Brain pericyte (primary cell): ENCODE measurements at regions not wholly inside any gene's neighbourhood (a gene's known extent, or its start where the extent isn't known, plus 50 kb on each side); places are given as distances from the start of the nearest gene placed in this dataset.

Source experiments
- DNase-seq: peaks from one replicate; pipeline ENCODE4 v3.0.0-alpha.2; 2012; ENCODE audit warnings: low read depth, low spot score

DNA sequence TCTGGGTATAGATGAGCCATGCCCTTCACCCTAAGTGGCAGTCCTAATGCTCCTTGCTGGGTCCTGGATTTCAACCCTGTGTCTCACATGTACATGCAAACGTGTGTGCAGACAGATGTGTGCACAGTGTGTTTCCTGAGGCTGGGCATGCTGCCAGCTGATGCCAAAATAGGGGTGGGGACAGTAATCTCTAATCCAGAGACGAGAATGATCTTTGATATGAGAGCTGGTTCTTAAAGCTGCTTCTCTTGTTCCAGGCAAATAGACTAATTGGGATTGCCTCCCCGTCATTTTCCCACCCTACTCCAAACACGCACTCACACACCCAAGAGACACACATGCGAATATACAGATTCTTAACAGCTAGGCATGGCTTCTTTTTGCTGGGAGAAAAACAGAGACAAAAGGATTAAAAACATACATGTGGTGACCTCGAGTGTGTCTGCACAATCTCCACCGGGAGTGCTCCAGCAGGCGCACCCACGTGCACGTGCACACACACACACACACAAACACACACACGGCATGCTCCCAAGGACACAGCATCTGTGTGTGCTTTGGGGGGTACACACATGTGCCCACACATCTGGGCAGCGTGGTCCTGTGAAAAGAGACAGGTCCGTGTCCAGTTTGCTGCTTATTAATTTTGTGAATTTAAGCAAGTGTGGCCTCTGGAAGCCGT lies 102.1 kb upstream of the ZBTB40 start:
- no peak for DNase-seq

DNA sequence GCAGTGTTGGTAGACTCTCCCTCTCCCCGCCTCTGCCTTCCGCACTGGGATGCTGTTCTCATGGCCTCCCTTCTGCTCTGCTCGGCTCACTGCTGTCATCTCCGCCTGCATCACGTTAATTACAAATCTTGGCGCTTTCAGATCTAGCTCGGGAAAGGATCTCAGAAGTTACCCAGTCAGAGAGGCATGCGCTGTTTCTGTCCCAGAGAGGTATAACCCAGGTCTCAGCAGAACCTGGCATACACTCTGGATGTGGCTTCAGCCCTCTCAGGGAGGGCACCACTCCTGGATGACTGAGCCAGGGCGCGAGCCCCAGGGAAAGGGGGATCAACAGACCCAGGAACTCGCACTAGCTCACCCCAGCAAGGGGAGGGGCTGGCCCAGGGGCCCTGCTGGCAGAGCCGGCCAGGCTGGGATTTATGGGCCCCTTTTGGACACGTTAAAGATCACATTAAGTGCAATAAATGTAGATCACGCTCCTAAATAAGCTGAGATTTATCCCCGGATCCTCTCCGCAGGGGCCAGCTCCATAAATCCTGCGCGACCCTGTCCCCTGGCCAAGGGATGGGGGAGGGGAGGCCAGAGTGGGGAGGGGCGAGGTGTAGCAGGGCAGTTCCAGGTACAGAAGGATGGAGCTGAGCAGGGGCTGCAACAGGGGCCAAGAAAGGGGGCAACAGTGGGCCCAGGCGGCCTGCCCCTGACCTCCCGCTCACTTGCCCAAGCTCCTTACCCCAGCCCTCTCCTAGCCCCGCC lies 101.3 kb upstream of the ZBTB40 start:
- DNase-seq = no peak

DNA sequence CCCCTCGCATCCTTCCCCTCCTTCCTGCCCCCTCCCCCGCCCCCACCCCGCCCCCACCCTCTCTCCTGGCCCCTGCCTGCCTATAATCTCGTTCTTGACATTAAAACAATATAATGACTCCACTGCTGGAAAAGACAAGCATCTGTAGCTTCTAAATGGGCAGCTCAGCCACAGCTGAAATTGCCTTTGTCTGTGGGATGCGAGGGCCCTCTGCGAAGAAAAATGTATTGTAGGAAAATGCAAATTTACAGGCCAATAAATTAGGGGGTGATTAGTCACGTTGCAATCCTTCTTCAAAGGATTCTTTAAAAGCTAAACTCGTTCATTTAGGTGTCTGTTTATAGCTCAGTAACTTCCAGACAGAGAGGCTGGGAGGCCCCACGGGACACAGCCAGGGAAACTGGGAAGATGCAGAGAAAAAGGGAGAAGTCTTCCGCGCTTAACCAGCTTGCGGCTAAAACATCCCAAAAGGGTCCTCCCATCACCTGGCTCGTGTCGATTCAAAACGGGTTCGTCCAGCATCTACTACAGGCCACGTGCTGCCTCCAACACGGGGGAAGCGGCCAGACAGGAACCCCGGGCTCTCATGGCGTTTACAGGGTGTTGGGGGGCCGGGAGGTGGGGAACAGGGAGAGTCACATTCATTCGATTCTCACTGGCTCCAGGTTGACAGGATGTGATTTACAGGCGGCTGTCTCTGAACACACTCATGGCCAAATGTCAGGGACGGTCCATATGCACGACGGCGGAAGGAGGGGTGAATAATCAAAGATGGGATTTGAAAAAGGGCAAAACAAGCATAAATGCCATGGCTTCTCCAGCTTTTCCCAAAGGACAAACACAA lies 100.5 kb upstream of the ZBTB40 start:
- no peak for DNase-seq

- DNase-seq = no peak
These were observed 99.9 kb upstream of the ZBTB40 start for GRCh38 chr1:22351768-22352080.

- DNase-seq = no peak
These were observed 99.3 kb upstream of the ZBTB40 start for GRCh38 chr1:22352355-22352754.

GRCh38 chr1:22352896-22353295 lies 98.8 kb upstream of the ZBTB40 start:
- DNase-seq = no peak

DNA sequence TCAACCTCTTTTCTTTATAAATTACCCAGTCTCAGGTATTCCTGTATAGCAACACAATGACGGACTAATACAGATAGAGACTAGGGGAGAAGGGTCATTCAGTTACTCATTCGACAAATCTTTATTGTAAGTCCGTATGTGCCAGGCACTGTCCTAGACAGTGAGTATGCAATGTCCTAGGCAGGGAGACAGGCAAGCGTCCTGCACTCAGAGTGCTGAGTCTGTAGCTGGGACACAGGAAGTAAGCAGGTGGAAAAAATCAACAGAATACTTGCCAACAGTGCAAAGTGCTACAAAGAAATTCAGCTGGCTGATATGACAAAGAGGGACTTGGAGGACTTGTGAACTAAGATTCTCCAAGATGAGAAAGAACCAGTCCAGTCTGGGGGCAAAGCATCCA lies 92.2 kb upstream of the ZBTB40 start:
- DNase-seq = no peak

DNA sequence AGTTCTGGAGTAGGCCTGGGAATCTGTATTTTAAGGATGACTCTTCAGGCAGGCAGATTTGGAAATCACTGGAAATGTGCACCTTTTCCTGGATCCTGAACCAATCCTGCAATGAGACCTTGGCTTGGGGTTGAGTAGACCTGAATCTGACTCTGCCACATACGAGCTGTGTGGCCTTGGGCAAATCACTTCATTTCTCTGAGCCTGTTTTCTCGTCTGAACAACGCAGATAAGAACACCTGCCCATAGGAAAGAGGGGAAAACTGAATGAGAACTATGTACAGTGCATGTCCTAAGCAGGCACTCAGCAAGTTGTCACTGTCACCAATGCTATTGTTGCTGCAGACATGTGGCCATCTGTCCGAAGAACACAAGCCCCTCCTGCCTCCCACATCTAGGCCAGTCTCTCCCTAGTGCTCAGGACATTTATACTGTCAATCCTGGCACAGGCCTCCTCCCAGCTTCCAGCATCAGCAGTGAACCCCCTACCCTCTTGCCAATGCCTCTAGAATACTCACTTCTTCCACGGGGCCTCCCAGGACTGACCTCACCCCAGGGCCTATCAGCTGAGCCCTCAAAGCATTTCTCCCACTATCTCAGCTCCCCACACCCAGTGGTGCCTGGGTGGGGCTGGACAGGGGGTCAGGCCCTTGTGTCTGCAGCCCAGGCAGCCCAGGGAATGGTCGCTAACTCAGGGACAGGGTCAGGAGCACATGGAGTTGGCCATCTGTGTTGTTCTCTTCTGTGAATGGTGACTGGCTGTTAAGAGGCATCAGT lies 88.8 kb upstream of the ZBTB40 start:
- no peak for DNase-seq

GRCh38 chr1:22363403-22364325 lies 88.0 kb upstream of the ZBTB40 start:
- DNase-seq = no peak

- no peak for DNase-seq
These were observed 87.4 kb upstream of the ZBTB40 start for GRCh38 chr1:22364326-22364650.

DNA sequence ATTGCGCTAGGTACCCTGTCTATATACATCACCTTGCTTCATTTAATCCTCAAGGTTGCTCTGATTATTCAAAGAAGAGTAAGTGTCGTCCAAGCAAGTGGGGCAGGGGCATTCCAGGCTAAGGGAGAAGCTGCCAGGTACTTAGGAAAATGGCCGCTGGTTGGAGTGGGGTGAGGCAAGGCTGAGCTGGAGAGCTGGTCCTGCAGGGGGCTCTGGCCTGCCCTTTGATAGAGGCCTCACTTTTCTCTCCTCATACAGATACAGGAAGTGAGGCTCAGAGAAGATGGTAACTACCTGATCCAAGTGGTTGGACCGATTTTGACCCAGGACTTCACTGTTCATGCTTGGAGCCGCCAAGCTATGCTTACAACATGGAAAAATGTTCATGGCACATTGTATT lies 86.9 kb upstream of the ZBTB40 start:
- no peak for DNase-seq

- DNase-seq = peak; percentile 62
These were observed 86.0 kb upstream of the ZBTB40 start for GRCh38 chr1:22365331-22366295.

DNA sequence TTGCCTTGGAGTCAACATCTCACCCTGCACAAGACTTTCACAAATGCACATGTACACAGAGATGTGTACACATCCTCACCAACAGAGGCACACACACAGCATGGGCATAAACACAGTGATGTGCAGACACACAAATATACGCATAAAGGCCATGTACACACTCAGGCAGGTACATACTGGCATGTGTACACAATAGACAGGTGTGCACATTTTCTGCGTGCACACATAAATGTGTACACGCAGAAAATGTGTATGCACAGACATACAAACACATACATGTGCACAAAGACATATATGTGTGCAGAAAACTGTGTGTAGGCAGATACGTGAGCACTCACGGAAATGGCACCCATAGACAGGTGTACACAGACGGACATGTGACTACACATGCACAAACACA lies 85.3 kb upstream of the ZBTB40 start:
- no peak for DNase-seq

DNA sequence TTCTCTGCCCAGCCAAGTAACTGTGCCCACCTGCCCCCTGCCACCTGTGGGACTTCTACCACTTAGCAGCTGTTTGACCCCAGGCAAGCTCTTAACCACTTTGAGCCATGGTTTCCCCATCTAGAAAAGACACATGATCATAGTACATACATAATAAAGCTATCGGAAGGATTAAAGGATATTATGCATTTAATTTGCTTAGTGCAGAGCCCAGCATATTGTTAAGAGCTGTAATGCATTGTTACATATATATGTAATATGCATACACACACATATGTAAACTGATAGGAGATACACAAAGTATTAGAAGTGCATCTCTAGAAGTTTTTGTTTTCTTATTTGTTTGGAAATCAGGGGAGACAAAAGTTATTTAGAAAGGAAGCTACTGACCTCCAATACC lies 83.5 kb upstream of the ZBTB40 start:
- DNase-seq = no peak

- no peak for DNase-seq
These were observed 82.1 kb upstream of the ZBTB40 start for GRCh38 chr1:22369294-22370189.

- DNase-seq = no peak
These were observed 81.5 kb upstream of the ZBTB40 start for GRCh38 chr1:22370190-22370498.

DNA sequence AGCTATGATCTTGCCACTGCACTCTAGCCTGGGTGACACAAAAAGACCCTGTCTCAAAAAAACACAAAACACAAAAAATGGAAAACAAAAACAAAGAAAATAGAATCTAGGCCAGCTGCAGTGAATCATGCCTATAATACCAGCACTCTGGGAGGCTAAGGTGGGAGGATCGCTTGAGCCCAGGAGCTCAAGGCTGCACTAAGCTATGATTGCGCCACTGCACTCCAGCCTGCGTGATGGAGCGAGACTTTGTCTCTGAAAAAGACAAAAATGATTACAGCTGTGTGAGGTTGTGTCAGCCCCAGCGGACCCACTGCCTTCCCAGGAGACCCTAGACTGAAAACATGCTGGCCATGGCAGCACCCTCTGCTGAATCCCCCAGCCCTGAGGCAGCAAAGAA lies 80.2 kb upstream of the ZBTB40 start:
- no peak for DNase-seq

- DNase-seq = no peak
These were observed 78.4 kb upstream of the ZBTB40 start for GRCh38 chr1:22373252-22373651.

- DNase-seq = no peak
These were observed 77.7 kb upstream of the ZBTB40 start for GRCh38 chr1:22374001-22374400.
